ENCODE measurements at regions not wholly inside any gene's neighbourhood (a gene's known extent, or its start where the extent isn't known, plus 50 kb on each side); places are given as distances from the start of the nearest gene placed in this dataset.

DNA sequence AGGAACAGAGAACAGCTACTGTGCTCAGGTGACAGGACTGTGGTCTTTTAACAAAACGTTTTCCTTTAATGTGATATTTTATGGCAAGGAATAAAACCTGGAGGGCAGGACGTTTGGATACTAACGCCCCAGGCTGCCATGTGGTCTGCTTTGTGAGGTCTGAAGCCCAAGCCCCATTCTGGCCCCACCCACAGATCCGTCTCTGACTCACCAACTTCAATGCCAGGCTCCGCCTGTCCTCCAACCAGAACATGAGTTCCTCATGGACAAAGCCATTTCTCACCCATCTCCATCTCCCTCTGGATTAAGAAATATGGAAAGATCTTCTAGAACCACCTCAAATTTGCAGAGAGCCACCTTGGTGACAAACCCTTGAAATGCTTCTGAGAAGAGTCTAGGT, 148.8 kb downstream of the CRYBB2 start:
- no peak for DNase-seq

DNA sequence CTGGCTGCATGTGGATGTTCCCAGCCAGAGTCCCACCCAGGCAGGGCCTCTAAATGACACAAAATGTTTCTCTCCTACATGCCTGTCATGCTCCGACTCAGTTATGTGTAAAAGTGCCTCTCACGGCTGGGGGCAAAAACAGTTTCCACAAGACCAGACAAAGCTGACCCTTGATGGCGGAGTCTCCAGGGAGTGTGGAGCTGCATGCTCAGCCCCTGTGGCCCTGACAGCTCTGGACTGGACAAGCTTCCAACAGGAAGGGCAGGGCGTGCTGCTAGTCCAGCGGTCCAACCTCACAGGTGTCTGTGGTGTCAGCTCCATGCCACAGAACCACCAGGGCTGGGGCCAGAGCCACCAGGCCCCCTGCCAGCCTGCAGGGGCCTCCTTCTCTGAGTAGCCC, 149.6 kb downstream of the CRYBB2 start:
- DNase-seq = no peak

DNA sequence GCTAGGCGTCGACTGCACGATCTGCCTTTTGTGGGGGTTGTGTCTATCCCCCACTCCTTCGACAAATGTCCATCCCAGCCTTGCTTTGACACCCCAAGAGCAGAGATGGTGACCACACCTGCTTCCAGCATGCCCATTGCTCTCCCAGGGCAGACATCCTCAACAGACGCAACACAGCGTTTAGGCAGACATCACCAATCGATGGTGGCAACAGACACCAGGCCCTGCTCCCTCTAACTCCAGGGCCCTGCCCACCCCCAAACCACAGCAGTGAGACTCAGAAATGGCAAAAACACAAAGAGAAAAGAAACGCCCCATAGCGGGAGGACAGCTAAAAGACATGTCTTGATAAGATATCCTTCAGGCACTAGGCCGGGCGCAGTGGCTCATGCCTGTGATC, 150.9 kb downstream of the CRYBB2 start:
- DNase-seq = no peak

DNA sequence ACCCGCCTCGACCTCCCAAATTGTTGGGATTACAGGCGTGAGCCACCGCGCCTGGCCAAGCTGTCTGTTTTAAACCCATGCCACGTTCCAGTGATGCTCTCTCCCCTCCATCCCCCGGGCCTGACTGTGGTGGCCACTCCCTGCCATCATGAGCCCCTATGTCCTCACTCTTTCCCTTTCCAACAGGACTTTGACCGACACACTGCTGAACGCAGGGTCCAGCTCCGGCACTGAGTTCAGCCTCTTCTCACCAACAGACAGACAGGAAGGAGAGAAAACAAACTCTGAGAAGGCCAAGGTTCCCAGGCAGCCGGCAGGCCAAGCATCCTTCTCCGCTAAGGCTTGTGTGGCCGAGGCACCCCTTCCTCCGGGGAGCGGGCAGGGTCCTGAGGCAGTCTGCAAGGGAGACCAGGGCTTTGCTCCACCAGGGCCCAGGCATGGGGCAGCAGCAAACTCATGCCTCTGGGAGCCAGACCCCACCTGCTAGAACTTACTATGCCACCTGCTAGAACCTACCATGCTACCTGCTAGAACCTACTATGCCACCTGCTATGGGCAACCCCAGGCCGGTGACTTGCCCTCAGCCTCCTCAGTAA, 152.7 kb downstream of the CRYBB2 start:
- DNase-seq = no peak

DNA sequence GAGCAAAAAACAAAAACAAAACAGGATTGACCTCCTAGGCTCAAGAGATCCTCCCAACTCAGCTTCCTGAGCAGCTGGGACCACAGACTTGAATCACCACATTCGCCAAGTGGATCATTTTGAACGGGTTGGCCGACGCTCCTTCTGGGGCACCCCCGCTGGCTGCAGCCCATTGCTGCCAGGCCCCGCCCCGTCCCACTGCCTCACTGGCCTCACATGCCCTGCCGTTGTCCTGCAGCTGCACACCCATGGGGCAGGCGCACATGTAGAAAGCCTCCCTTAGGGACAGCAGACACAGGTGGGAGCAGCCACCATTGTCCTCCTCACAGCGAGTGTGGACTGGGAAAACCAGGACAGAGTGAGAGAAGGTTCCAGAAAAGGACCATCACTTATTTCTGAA, 154.5 kb downstream of the CRYBB2 start:
- no peak for DNase-seq

DNA sequence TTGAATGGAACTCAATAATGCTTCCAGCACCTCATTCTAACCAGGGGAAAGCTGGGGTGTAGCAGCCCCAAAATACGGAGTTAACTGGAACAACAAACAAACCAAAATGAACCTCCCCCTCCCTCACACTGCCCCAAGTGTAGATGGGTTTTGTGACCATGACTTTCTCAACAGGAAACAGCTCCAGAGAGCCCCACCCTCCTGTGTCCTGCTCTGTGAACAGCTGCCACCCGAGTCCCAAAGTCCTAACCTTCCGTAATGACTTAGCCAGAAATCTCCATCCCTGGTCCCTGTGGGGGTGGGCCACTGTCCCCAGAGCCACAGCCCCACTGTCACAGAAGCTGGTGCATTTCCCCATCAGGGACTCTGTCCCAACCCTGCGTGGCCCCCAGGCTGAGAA, 155.4 kb downstream of the CRYBB2 start:
- no peak for DNase-seq

DNA sequence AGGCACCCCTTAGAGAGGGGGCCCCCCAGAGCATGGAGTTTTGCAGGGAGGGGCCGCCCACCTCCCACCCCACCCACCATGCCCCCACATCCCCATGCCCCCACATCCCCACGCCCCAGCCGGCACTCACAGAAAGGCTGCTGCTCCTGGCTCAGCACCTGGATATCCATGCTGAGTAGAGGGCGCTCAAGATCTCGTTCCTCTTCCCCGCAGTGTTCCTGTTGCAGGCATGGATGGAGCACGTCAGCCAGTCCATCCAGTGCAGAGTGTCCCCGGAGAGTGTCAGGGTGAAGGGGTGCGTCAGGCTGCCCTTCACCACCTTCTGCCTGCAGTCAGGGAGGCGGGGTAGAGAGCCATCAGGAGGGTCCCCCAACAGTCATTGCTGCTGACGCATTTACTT, 156.2 kb downstream of the CRYBB2 start:
- no peak for DNase-seq

DNA sequence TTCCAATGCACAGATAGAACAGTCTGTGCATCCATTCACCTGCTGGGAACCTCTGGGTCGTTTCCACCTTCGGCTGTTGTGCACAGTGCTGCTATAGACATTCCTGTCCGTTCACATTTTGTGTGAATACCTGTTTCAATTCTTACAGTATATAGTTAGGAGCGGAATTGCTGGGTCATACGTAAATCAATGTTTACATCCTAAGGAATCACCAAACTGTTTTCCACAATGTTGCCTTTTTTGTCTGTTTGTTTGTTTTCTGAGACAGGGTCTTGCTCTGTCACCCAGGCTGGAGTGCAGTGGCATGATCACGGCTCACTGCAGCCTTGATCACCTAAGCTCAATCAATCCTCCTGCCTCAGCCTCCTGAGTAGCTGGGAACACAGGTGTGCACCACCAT, 158.3 kb downstream of the CRYBB2 start:
- DNase-seq = no peak

DNA sequence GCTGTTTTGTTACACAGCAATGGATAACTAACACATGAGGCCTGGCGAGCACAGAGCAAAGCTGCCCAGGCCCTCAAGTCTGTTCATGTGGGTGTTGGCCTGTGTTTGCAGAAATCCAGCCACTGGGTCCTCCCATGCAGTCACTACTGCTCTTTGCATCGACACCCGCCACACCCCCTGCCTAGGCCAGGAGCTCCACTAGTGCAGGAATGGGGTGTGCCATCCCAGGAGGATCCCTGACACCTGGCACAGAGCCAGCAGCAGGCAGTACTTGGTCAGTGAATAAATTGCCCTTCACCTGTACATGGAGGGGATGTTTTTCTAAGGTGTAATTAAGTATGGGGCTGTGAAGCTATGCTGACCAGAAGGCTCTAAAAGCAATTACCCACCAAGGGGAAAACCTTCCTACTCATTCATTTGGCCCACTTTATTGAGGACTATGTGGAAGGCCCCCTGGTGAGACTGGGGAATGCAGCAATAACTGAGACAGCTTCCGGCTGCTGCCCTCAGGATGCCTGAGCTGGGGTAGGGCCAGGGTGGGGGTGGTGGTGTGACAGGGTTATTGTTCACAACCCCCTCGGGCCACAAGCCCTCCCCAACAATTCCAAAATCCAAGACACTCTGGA, 160.8 kb downstream of the CRYBB2 start:
- no peak for DNase-seq

DNA sequence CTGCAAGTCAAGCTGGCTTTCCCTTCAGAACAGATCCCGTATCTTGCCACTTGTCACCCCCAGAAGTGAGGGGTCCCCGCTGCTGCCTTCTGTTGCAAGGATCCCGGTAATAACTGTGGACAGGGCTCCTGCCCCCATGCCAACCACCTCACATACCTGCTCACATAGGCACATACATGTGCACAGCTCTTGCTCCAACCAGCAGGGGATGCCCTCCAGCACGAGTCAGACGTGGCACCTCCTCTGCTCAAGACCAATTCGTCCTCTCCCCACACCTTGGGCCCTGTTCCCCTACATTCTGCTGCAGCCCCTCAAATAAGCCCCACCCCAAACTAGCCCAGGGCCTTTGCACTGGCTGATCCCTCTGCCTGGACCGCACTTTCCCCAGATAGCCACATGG, 163.3 kb downstream of the CRYBB2 start:
- peak; percentile 3 for DNase-seq

DNA sequence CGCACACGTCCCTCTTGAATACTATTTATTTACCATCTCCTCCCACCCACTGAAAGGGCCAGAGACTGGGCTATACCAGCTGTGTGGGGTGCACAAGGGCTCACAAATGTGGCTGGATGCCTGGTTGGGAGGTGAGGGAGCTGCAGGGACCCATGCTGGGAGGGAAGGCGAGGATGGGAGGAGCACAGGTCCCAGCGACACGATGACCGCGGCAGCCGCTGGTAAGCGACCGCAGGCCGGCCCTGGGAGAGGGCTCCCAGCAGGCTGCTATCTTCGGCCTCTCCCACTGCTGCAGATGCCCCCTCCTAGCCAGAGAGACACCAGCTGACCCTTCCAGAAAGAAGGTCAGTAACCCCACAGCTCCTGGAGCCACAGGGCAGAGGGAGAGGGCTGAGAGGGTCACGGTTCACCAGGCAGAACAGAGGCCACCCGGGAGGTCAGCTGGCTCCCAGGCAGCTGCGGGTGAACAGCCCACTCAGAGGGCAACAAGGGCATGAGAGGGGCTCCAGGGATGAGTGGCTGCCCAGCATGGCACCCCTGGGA, 163.9 kb downstream of the CRYBB2 start:
- DNase-seq = no peak

DNA sequence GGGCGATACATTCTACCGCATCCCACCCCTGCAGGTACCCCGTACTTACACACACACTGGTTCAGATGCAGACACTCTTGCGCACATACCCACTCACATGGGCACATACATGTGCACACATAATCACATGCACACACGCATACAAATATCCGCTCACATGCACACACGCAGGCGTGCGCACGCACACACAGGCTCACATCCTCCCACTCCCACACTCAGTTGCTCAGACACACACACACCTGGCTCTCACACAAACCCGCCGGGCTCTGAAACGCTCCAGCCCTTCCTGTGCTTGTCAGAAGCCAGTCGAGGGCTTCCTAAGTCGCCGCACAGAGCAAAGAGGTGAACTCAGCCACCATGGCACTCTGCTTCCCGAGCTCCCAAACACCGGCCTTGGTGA, 164.5 kb downstream of the CRYBB2 start:
- no peak for DNase-seq

DNA sequence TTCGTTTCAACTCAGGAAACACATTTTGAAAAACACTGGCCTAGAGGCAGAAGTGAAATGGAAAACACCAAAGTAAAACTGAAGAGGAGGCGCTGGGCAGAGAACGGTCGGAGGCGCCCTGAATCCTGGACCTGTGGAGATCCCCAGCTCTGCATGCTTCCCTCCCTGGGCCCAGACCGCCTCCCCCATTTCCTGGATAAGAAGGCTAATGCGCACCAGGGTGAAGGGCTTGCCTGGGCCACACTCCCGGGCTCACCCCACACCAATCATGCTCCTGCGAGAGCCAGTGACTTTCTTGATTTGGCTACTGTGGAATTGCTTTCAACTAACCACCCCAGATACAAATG, 167.1 kb downstream of the CRYBB2 start:
- no peak for DNase-seq

DNA sequence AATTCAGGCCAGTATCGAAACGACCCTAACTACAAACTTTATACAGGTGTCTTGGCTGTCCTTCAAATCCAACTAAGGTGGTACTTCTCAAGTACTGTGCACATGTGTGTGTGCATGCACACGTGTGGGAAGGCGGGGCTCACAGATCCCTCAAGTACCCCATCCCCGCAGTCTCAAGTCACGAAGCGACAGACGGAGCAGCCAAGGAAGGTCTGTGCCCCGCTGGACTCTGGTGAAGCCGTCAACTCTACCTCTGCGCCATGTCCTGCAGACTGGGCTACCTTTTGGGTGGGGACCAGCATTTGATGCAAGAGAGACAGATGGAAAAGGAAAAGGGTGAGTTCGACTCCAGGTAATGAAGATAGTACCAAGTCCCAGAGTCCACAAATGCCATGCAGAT, 169.0 kb downstream of the CRYBB2 start:
- no peak for DNase-seq

DNA sequence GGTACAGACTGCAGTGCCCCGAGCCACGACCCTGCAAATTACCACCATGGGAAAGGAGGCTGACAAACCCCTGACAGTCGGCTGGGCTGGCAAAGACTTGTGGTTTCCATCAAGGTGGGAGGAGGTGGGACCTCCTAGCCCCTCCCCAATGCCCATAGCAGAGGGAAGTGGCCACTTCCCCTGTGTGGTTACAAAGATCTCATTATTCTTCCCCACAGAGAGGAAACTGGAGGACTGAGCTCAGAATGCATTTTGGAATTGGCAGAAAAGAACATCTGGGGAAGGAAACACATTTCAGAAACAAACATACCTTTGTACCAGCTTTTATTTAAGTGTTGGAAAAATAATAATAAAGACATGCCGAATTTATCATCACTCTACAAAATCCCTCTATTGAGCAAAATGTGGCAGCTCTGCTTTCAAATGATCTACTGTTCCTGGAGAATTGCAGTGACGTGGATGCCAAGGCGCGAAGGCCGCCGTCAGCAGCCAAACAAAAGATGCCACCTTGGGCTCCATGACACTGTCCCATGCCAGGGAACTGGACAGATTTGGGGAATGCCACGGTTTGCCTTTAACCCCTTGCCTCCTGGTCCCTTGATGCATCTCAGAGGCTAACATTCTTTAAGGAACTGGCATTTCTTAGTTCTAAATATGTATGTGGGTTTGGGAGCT, 169.6 kb downstream of the CRYBB2 start:
- no peak for DNase-seq

DNA sequence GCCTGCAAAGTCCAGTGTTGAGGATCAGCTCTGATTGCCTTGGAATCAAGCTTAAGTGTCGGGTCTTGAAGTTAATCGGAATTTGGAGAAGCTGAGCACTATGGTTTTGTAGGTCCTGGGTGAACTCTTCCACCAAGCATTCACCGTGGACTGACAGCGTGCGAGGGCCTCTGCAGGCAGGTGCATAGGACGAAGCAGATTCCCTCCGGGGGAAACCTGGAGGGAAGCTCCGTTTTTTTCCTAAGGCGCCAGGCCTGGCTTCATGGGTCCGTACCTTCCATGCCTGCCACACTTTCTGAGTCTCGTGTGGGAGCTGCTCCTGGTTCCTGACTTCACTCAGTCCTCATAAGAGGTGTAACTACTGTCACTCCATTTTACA, 170.1 kb downstream of the CRYBB2 start:
- DNase-seq = no peak

DNA sequence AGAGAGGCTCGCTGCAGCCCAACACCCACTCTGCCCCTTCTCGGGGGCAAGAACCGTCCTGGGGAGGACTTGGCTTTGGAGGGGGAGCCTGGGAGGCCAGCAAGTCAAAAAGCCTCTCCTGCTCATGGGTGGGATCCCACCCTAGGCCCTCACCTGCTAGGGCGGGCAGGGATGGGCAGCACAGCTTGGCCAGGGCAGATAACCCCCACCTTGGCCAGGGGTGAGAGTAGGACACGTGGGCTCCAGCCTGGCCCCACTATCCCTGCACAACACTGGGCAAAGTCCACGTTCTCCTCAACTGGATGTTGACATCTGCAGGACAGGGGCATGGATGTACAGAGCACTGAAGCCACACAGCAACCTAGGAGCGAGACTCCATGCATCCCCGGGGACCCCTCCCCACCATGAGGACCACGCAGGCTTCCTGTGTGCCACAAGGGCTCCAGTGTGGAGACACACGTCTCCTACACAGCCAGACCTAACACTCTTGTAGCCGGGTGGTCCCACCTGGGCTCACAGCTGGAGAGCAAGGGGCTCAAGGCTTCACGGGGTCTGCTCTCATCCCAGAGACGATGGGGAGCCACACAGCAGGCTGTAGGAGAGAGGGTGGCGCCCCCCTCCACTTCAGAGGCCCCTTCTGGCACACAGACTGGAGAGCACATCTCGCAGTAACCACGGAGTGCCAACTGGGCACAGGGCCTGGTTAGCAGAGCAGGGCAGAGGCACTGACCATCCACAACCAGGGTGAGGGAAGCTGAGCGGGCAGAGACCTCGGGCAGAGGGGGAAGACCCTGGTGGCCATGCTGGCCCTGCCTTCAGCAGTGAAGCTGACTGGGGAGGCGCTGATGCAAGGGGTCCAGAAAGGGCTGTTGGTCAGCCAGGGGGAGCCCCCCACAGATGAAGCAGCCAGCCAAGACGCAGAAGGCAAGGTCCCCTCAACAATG, 171.1 kb downstream of the CRYBB2 start:
- DNase-seq = no peak

DNA sequence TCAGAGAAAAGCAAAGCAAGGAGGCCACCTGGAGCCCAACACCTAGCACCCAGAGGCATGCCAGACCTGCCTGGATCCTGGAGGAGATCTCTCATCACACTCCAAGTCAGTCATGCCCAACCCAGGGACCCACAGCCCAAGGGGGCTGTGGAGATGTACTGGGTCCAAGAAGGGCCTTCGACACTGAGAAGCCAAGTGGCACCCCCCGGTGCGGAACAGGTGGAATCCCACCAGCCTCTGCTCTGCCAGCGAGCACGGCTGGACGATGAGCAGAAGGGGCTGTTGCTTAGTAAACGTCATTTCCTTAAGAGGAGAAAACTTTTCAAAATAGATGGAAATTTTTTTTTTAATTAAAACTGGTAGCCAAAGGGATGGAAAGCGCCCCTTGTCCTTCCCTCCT, 171.9 kb upstream of the GRK3 start:
- no peak for DNase-seq

DNA sequence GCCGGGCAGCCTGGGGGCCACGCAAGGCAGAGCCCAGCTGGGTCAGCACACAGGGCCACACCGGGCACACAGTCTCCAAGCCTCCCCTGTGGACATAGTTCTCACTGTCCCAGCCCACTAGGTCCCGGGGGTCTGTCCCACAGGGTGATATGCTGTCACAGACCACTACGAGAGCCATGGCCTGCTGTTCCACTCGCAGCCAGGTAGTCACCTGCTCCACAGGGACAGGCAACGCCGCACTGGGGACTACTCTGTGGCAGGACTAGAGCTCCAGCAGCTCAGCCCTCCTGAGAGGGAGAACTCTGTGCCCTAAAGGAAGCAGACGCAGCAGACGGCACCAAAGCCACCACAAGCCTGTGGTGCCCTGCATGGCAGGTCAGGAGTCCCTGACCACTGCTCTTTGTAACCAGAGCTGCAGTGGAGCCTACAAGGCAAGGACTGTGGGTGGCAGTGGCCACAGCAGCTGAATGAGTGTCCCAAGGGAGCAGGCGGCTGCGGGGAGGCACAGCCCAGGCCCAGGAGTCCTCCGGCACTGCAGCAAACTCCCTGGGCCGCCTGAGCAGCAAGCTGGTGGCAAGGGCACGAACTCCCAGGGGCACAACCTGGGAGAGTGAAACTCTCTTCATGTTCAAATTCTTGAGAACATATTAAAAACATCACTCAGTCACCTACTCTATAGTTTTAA, 171.2 kb upstream of the GRK3 start:
- no peak for DNase-seq

DNA sequence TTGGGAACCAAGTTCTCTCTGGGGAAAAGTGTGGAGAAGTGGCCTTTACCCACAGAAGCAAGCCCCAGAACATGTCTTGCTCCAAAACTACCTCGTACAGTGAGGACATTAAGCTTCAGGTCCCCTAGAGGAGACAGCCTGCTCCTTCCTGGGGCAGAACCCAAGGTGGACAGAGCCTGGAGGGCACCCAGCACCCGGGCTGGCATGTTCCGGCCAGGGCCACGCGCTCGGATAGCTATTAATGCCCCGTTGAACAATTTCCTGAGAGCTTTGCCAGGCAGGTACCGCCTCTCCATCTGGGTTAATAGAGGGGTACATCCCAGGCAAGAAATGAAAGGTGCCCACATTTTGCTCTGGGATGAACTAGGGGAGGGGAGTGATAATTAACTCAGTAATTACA, 169.0 kb upstream of the GRK3 start:
- no peak for DNase-seq

DNA sequence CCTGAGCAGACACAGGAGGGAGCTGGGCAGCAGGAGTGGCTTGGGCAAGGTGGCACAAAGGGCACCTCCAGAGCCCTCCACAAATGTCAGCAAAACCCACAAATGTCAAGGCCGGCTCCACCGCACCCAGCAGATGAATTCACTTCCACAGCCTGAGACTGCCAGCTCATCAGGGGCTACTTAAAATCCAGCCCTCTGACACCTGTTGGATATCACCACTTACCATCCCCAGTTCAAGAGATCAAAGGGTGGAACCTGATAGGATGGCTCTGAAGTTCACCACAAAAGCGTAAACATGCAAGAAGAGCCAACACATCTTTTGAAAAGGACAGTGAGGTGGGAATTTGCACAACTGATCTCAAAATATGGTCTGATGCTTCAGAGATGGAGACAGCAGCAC, 168.6 kb upstream of the GRK3 start:
- DNase-seq = no peak

DNA sequence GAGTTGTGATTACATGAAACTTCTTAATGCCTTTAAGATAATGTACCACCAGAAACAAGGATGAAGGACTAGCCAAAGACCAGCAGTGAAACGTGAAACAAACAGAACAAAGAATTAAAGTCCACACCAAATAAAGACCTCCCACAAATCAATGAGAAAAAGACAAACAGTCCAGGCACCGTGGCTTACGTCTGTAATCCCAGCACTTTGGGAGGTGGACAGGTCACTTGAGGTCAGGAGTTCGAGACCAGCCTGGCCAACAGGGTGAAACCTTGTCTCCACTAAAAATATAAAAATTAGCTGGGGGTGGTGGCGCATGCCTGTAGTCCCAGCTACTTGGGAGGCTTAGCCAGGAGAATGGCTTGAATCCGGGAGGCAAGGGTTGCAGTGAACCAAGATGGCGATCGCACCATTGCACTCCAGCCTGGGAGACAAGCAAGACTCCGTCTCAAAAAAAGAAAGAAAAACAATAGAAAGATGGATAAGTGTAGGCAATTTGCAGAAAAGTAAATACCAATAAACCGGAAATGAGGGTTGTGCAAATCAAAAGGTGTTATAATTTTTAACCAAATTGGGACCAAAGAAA, 167.8 kb upstream of the GRK3 start:
- DNase-seq = no peak

DNA sequence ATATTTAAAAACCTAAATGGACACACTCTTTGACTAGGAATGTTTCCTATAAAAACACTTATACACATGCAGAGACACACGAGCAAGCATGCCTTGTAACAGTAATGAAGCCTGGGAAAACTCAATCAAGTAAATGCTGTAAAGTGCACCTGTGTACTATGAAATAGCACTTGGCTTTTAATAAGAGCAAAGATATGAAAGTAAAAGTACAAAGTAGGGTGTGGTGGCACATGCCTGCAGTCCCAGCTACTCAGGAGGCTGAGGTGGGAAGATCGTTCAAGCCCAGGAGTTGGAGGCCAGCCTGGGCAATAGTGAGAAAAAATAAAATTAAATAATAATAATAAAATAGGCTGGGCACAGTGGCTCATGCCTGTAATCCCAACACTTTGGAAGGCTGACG, 166.9 kb upstream of the GRK3 start:
- DNase-seq = no peak
